Bronchial epithelial cell (primary cell): ENCODE measurements at regions not wholly inside any gene's neighbourhood (a gene's known extent, or its start where the extent isn't known, plus 50 kb on each side); places are given as distances from the start of the nearest gene placed in this dataset.
"Not testable (repeated sequence)": the region's sequence is repeated elsewhere in the genome, so short reads cannot be mapped to it uniquely, and the experiment has no call there.

Experiments
- DNase-seq: peaks from one replicate; pipeline ENCODE4 v3.0.0-alpha.2; 2010; ENCODE audit warnings: low read depth
- FAIRE-seq: peaks from 2 replicates; lab custom pipeline; 2011; peaks lifted over from hg19 to GRCh38; lab: Jason Lieb, UNC
- H3K27me3 ChIP-seq: 2 replicates; pipeline ENCODE4 v1.5.1; 2011; ENCODE audit warnings: low read length; ENCODE audit not compliant: control insufficient read depth, insufficient read depth
- H3K36me3 ChIP-seq: 2 replicates; pipeline ENCODE4 v1.5.1; 2011; ENCODE audit warnings: low read length; ENCODE audit not compliant: control insufficient read depth, insufficient read depth
- H3K4me3 ChIP-seq: 2 replicates; pipeline ENCODE4 v1.5.1; 2011; ENCODE audit warnings: mild to moderate bottlenecking, low read depth, low read length, control low read depth
- TF ChIP-seq, protein P1 (sequence below): IDR thresholded peaks from 2 replicates; pipeline ENCODE4 v1.5.1; 2011; ENCODE audit warnings: mild to moderate bottlenecking, moderate library complexity, low read length, control low read depth, inconsistent platforms; ENCODE audit not compliant: insufficient read depth, severe bottlenecking

DNA sequence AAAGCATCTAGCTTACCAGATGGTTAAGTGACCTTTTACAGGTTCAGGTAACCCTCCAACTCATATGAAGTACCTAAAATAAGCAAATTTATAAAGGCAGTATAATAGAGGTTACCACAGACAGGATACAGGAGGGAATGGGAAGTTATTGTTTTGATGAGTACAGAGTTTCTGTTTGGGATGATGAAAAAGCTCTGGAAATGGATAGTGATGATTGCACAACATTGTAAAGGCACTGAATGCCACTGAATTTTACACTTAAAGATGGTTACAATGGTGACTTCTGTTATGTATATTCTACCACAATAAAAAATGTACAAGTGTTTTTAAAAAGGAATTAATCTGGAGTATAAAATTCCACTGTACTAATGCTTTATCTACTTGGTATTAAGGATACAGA lies 75.0 kb upstream of the NIPBL start:
- no peak overlapping the region for H3K4me3 ChIP-seq
- DNase-seq (no peak), FAIRE-seq (no peak)
- TF ChIP-seq, protein P1, sequence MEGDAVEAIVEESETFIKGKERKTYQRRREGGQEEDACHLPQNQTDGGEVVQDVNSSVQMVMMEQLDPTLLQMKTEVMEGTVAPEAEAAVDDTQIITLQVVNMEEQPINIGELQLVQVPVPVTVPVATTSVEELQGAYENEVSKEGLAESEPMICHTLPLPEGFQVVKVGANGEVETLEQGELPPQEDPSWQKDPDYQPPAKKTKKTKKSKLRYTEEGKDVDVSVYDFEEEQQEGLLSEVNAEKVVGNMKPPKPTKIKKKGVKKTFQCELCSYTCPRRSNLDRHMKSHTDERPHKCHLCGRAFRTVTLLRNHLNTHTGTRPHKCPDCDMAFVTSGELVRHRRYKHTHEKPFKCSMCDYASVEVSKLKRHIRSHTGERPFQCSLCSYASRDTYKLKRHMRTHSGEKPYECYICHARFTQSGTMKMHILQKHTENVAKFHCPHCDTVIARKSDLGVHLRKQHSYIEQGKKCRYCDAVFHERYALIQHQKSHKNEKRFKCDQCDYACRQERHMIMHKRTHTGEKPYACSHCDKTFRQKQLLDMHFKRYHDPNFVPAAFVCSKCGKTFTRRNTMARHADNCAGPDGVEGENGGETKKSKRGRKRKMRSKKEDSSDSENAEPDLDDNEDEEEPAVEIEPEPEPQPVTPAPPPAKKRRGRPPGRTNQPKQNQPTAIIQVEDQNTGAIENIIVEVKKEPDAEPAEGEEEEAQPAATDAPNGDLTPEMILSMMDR = no peak
- no peaks in the 10 kb centered on the region for H3K27me3 ChIP-seq
- no peaks in the 10 kb centered on the region for H3K36me3 ChIP-seq

DNA sequence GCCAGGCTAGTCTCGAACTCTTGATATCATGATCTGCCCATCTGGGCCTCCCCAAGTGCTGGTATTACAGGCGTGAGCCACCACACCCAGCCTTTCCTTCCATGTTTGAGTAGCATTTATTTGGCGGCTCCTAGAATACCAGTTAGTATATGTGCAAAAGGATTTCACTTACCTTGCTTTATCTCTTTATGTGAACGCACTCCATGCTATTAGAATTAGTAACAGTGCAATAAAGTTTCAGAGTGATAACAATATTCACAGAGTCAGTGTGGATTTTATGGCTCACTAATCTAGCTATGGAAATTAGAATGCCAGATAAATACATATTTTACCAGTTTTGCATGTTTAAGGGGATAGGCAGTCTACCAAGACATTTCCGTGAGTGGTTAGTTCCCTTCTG lies 74.4 kb upstream of the NIPBL start:
- no peak for DNase-seq
- no peaks in the 10 kb centered on the region for H3K27me3 ChIP-seq
- FAIRE-seq = no peak

DNA sequence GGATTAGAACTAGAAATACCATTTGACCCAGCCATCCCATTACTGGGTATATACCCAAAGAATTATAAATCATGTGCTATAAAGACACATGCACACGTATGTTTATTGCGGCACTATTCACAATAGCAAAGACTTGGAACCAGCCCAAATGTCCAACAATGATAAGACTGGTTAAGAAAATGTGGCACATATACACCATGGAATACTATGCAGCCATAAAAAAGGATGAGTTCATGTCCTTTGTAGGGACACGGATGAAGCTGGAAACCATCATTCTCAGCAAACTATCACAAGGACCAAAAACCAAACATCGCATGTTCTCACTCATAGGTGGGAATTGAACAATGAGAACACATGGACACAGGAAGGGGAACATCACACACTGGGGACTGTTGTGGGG lies 63.3 kb upstream of the NIPBL start:
- H3K27me3 ChIP-seq, H3K4me3 ChIP-seq, DNase-seq, FAIRE-seq, H3K36me3 ChIP-seq: not testable (repeated sequence)

More for the DNA sequence above, 74.4 kb upstream of the NIPBL start:
- TF ChIP-seq, protein P1 = no peak
- no peaks in the 10 kb centered on the region for H3K36me3 ChIP-seq
- no peak overlapping the region for H3K4me3 ChIP-seq

DNA sequence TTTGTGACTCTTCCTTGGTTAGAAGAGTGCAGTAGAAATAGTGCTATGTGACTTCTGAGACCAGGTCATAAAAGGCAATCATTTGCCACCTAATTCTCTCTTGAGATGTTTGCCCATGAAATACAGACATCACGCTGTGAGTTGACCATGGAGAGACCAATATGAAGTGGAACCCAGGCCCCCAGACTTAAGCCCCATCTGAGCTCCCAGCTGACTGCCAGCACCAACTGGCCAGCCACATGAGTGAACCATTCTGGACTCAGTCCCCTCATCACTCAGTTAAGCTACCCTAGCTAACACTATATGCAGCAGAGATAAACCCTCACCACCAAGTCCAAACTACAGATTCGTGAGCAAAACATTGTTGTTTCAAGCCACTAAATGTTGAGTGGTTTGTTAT lies 60.7 kb upstream of the NIPBL start:
- Histone ChIP-seq H3K27me3 (no peaks in the 10 kb centered on the region), H3K4me3 (no peak overlapping the region), H3K36me3 (no peaks in the 10 kb centered on the region)
- TF ChIP-seq, protein P1 = no peak
- no peak for FAIRE-seq
- no peak for DNase-seq

DNA sequence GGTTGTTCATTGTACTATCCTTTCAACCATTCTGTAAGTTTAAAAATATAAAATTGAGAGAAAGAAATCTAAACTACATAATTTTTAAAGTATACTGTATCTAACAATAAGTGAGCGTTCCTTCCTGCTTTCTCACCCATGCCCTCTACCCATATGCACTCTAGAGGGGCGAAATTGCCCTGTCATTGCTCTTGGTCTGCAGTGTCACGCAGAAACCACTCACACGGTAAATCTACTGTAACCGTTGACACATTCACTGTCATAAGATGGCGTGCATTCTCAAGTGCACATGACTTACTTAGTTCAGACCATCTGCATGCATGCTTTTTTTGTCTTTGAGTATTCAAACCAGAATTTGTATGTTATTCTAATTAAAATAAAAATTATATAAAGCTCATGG lies 55.7 kb upstream of the NIPBL start:
- TF ChIP-seq, protein P1 = no peak
- H3K27me3 ChIP-seq = no peaks in the 10 kb centered on the region
- H3K36me3 ChIP-seq = no peaks in the 10 kb centered on the region
- FAIRE-seq (no peak), DNase-seq (no peak)
- no peak overlapping the region for H3K4me3 ChIP-seq

DNA sequence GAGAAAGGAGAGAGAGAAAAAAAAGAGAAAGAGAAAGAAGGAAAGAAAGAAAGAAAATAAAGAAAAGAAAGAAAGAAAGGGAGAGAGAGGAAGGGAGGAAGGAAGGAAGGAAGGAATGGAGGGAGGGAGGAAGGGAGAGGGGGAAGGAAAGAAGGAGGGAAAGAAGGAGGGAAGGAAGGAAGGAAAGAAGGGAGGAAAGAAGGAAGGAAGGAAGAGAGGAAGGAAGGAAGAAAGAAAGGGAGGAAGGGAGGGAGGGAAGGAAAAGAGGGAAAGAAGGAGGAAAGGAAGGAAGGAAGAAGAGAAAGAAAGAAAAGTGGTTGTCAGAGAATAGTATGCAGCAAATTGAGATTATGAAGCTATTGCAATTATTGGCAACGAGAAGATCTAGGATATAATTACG lies 49.9 kb upstream of the NIPBL start:
- Histone ChIP-seq H3K4me3 (no peak overlapping the region), H3K27me3 (no peaks in the 10 kb centered on the region), H3K36me3 (no peaks in the 10 kb centered on the region)
- DNase-seq (no peak), FAIRE-seq (no peak)
- TF ChIP-seq, protein P1 = no peak
